Heart left ventricle (tissue), 13 donors: ENCODE measurements at regions not wholly inside any gene's neighbourhood (a gene's known extent, or its start where the extent isn't known, plus 50 kb on each side); places are given as distances from the start of the nearest gene placed in this dataset.

Experiments used
- CTCF ChIP-seq, 12 donors: fragments of 200-600 bp; sonication (generic) in 4 of 12; IDR thresholded peaks; one replicate each; pipeline versions ENCODE4 v1.5.0 to v1.8.0; 2018 to 2022; ENCODE audit warnings: antibody characterized with exemption in 12 of 12, mild to moderate bottlenecking in 5 of 12
- POLR2A ChIP-seq, 2 donors: fragments of 450-650 bp; IDR thresholded peaks; one replicate each; pipeline ENCODE4 v1.6.1; 2017; ENCODE audit warnings: antibody characterized with exemption in 2 of 2, mild to moderate bottlenecking in 2 of 2, moderate library complexity in 2 of 2
- donor health status: ischemic (EF 13 %, LVEDD 7.1; RV severe dilation, severe dysfunction).
- donor health status: DM: no; HTN: yes; CAD: no.
- donor health status: DM: no; HTN: no; CAD: no.
- donor health status: ischemic (EF 25% LVEDD 6.9; RV normal size, moderate dysfunction).
- donor health status: ischemic (EF 25% LVEDD 5.7; RV mildly dilated, moderate dysfunction).
- donor health status: ischemic (EF 35%, LVEDD 5.7; RV mildly dilated, moderate dysfunction).
- donor health status: nonischemic (EF 11% LVEDD 7.7; RV severe dilation, severe dysfunction).
- donor health status: DM: yes; HTN: yes; CAD: no.
- donor health status: PGD.
- donor health status: ischemic (EF 29% LVEDD 5.4; RV normal size, mild dysfunction).
- donor health status: nonischemic (EF 23%, LVEDD 6.1; RV moderate dilation, normal function).

- TF ChIP-seq CTCF (IDR thresholded peaks at IDR 0.05) (no peak), POLR2A (IDR thresholded peaks at IDR 0.05) (no peak)
These were observed 63.8 kb upstream of the USP29 start for GRCh38 chr19:57055956-57056355.
